Progenitor cell of endocrine pancreas (in vitro differentiated cells): ENCODE measurements at regions not wholly inside any gene's neighbourhood (a gene's known extent, or its start where the extent isn't known, plus 50 kb on each side); places are given as distances from the start of the nearest gene placed in this dataset.
"Not testable (repeated sequence)": the region's sequence is repeated elsewhere in the genome, so short reads cannot be mapped to it uniquely, and the experiment has no call there.

Experiments used
- DNase-seq: peaks from one replicate; pipeline ENCODE4 v3.0.0; 2021; ENCODE audit warnings: low spot score; ENCODE audit not compliant: unreplicated experiment
- H3K27ac Mint-ChIP-seq: 2 replicates; pipeline ENCODE4 v1.8.0; 2021; ENCODE audit warnings: mild to moderate bottlenecking, moderate library complexity, mixed read lengths
- H3K27me3 Mint-ChIP-seq: 2 replicates; pipeline ENCODE4 v1.8.0; 2021; ENCODE audit warnings: mixed read lengths
- H3K36me3 Mint-ChIP-seq: 2 replicates; pipeline ENCODE4 v1.8.0; 2022; ENCODE audit warnings: mixed read lengths; ENCODE audit not compliant: insufficient read depth
- H3K4me1 Mint-ChIP-seq: 2 replicates; pipeline ENCODE4 v1.8.0; 2021; ENCODE audit warnings: low read depth, mixed read lengths
- H3K4me3 Mint-ChIP-seq: 2 replicates; pipeline ENCODE4 v1.8.0; 2021; ENCODE audit warnings: low read depth, mild to moderate bottlenecking, moderate library complexity, mixed read lengths
- H3K9me3 Mint-ChIP-seq: 2 replicates; pipeline ENCODE4 v1.8.0; 2021; ENCODE audit warnings: low read depth, mixed read lengths
- TF ChIP-seq, protein P1 (sequence below): fragments of 200-600 bp; sonication (generic); IDR thresholded peaks from one replicate; pipeline ENCODE4 v1.5.0; 2021; ENCODE audit warnings: antibody characterized with exemption, mild to moderate bottlenecking; ENCODE audit not compliant: unreplicated experiment

GRCh38 chr5:67549947-67550346 lies 353.3 kb upstream of the CD180 start:
- Mint-ChIP-seq H3K9me3 (no peaks in the 10 kb centered on the region), H3K4me3 (no peak overlapping the region), H3K27ac (no peak overlapping the region), H3K4me1 (peaks cover 7% of the 10 kb centered on the region), H3K27me3 (no peaks in the 10 kb centered on the region), H3K36me3 (no peaks in the 10 kb centered on the region)
- DNase-seq: no peak
- TF ChIP-seq, protein P1, sequence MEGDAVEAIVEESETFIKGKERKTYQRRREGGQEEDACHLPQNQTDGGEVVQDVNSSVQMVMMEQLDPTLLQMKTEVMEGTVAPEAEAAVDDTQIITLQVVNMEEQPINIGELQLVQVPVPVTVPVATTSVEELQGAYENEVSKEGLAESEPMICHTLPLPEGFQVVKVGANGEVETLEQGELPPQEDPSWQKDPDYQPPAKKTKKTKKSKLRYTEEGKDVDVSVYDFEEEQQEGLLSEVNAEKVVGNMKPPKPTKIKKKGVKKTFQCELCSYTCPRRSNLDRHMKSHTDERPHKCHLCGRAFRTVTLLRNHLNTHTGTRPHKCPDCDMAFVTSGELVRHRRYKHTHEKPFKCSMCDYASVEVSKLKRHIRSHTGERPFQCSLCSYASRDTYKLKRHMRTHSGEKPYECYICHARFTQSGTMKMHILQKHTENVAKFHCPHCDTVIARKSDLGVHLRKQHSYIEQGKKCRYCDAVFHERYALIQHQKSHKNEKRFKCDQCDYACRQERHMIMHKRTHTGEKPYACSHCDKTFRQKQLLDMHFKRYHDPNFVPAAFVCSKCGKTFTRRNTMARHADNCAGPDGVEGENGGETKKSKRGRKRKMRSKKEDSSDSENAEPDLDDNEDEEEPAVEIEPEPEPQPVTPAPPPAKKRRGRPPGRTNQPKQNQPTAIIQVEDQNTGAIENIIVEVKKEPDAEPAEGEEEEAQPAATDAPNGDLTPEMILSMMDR: no peak

- TF ChIP-seq, protein P1: no peak
- Mint-ChIP-seq H3K9me3 (no peaks in the 10 kb centered on the region), H3K36me3 (no peaks in the 10 kb centered on the region), H3K27ac (no peak overlapping the region), H3K4me3 (no peak overlapping the region), H3K4me1 (peaks cover 7% of the 10 kb centered on the region), H3K27me3 (no peaks in the 10 kb centered on the region)
- no peak for DNase-seq
Observed at GRCh38 chr5:67549296-67549618, 352.7 kb upstream of the CD180 start.

DNA sequence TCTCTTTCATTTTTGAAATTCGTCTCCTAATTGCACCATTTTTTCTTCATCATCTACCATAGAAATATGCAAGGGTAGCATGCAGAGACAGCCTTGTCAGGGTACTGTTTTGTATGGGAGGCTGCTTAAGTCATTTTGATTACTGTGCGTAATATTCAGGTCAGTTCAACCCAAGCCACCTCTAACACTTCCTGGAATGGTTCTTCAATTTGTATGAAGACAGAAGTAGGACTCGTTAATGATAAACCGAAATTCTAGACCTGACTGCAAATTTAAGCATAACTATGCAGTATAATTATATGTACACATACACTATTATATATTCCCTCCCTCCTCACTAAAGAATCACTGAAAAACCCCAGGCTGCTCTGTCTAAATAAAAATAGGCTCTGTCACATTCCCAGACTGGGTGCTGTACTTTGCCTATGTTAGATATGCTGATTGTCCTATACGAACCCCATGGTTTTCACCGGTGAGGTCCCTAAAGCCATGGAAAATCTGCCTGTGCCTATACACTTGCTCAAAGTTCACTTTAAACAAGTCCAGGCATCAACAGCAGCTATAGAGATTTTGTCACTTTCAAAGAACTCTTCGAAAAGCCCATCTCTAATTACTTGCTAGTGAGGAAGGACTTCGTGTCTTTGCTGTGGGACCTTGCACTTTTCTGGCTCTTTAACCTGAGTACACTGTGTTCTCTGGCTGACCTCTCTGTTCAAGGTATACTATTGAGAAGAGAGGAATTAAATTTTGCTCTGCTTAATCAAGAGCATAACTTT lies 352.1 kb upstream of the CD180 start:
- Mint-ChIP-seq H3K36me3 (no peaks in the 10 kb centered on the region), H3K9me3 (no peaks in the 10 kb centered on the region), H3K4me1 (peaks cover 7% of the 10 kb centered on the region), H3K4me3 (no peak overlapping the region), H3K27ac (no peak overlapping the region), H3K27me3 (no peaks in the 10 kb centered on the region)
- TF ChIP-seq, protein P1: no peak
- DNase-seq: no peak

GRCh38 chr5:67547682-67548081 lies 351.1 kb upstream of the CD180 start:
- TF ChIP-seq, protein P1: no peak
- Mint-ChIP-seq H3K9me3 (no peaks in the 10 kb centered on the region), H3K27me3 (no peaks in the 10 kb centered on the region), H3K36me3 (no peaks in the 10 kb centered on the region), H3K4me1 (peaks cover 5% of the 10 kb centered on the region), H3K27ac (no peak overlapping the region), H3K4me3 (no peak overlapping the region)
- no peak for DNase-seq

DNA sequence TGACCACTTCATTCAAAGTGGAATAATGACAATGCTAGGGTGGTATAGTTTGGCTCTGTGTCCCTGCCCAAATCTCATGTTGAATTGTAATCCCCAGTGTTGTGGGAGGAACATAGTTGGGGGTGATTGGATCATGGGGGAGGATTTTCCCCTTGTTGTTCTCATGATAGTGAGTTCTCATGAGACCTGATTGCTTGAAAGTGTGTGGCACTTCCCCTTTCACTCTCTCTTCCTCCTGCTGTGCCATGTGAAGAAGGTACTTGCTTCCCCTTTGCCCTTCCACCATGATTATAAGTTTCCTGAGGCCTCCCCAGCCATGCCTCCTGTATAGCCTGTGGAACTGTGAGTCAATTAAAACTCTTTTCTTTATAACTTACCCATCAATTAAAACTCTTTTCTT lies 348.3 kb upstream of the CD180 start:
- H3K27ac Mint-ChIP-seq, H3K4me3 Mint-ChIP-seq, H3K4me1 Mint-ChIP-seq, H3K9me3 Mint-ChIP-seq, H3K36me3 Mint-ChIP-seq, H3K27me3 Mint-ChIP-seq, DNase-seq: not testable (repeated sequence)

GRCh38 chr5:67543720-67544270 lies 347.2 kb upstream of the CD180 start:
- Mint-ChIP-seq H3K27me3 (no peaks in the 10 kb centered on the region), H3K36me3 (no peaks in the 10 kb centered on the region), H3K4me1 (no peaks in the 10 kb centered on the region), H3K9me3 (no peaks in the 10 kb centered on the region), H3K27ac (no peak overlapping the region), H3K4me3 (no peak overlapping the region)
- TF ChIP-seq, protein P1: no peak
- DNase-seq: no peak
